ENCODE measurements at regions not wholly inside any gene's neighbourhood (a gene's known extent, or its start where the extent isn't known, plus 50 kb on each side); places are given as distances from the start of the nearest gene placed in this dataset.

DNA sequence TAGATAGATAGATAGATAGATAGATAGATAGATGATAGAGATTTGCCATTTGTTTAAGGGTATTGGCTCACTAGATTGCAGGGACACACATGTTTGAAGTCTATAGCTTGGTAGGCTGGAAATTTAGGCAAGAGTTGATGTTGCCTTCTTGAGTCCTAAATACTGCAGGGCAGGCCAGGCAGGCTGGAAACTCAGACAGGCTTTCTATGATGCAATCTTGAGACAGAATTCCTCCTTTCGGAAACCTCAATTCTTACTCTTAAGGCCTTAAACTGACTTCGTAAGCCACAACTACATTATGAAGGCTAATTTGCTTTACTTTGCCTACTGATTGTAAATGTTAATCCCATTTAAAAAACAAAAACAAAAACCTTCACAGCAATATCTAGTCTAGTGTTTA, 322.9 kb upstream of the AKR1E2 start:
- Histone ChIP-seq H3K4me3 (no peak overlapping the region), H3K4me1 (peaks cover 4 to 25% (median 13%) of the 10 kb centered on the region in 9 donors), H3K27me3 (no peaks in the 10 kb centered on the region), H3K27ac (no peak overlapping the region), H3K36me3 (no peaks in the 10 kb centered on the region), H3K9me3 (no peaks in the 10 kb centered on the region)
- no peak for ATAC-seq
- TF ChIP-seq, protein P1, sequence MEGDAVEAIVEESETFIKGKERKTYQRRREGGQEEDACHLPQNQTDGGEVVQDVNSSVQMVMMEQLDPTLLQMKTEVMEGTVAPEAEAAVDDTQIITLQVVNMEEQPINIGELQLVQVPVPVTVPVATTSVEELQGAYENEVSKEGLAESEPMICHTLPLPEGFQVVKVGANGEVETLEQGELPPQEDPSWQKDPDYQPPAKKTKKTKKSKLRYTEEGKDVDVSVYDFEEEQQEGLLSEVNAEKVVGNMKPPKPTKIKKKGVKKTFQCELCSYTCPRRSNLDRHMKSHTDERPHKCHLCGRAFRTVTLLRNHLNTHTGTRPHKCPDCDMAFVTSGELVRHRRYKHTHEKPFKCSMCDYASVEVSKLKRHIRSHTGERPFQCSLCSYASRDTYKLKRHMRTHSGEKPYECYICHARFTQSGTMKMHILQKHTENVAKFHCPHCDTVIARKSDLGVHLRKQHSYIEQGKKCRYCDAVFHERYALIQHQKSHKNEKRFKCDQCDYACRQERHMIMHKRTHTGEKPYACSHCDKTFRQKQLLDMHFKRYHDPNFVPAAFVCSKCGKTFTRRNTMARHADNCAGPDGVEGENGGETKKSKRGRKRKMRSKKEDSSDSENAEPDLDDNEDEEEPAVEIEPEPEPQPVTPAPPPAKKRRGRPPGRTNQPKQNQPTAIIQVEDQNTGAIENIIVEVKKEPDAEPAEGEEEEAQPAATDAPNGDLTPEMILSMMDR (IDR thresholded peaks at IDR 0.05): no peak
- no peak for DNase-seq
- intact Hi-C loops (cut with DNase I): loop anchor here in 1 of 10 donors (10.0 kb wide), 1 partner anchor 262 kb away; no protein-coding TSS in a partner anchor
- whole genome bisulfite sequencing, 2 donors: 91 to 97% methylated on average over 2 of the region's 2 CpGs

DNA sequence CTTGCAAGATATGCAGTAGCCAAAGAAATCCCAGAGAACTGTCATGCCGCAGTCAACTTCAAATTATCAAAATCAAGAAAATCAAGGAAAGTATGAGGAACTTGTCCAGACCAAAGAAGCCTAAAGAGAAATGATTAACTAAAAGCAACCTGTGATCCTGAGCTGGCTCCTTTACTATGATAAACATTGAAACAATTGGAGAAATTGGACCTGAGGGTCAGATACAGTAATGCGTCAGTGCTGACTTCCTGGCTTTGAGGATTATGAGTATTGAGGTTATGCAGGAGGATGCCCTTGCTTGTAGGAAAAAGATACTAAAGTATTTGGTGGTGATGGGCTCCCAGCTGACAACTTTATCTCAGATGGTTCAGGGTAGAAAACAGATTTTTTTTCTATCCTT, 324.7 kb upstream of the AKR1E2 start:
- H3K4me1 ChIP-seq: peaks cover 5 to 26% (median 14%) of the 10 kb centered on the region in 9 donors
- intact Hi-C loops (cut with DNase I): loop anchor here in 1 of 10 donors (10.0 kb wide), 1 partner anchor 263 kb away; no protein-coding TSS in a partner anchor
- H3K36me3 ChIP-seq: no peaks in the 10 kb centered on the region
- H3K27me3 ChIP-seq: no peaks in the 10 kb centered on the region
- no peak for DNase-seq
- 87 to 91% methylated on average over 2 of the region's 2 CpGs for WGBS, 2 donors
- TF ChIP-seq, protein P1 (IDR thresholded peaks at IDR 0.05): no peak
- no peak for ATAC-seq
- no peaks in the 10 kb centered on the region for H3K9me3 ChIP-seq
- no peak overlapping the region for H3K4me3 ChIP-seq
- no peak overlapping the region for H3K27ac ChIP-seq

DNA sequence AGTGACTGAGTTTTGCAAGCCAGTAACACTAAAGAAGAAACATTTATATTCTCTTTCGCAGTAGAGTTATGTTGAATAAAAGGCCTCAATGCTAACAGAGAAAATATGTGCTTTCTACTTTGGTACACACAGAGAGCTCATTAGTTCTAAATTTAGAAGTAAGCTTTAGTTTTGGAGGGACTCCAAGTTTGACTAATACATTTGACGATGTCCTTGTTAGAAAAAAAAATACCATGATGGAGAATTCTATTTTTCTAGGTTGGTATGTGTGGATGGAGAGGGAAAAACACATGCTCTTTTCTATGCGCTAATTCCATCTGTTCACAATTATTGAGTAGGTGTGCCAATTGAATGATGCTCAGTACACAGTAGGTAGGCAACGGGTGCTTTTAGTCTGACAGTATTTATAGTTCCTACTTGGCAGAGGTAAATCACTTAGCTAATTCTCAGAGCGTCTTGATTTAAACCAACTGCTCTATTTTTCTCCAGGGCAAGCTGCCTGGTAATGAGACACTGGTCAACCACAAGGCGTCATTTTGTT, 327.2 kb upstream of the AKR1E2 start:
- peak overlapping the region; percentile 14 to 90 (median 78) for H3K27ac ChIP-seq
- H3K27me3 ChIP-seq: no peaks in the 10 kb centered on the region
- DNase-seq (peak in 1 of 2 donors; percentile 23), ATAC-seq (peak; percentile 77 to 93 (median 90))
- 11 to 19% methylated on average over 6 of the region's 6 CpGs for WGBS, 2 donors
- H3K4me1 ChIP-seq: peaks cover 5 to 24% (median 14%) of the 10 kb centered on the region in 9 donors
- H3K36me3 ChIP-seq: no peaks in the 10 kb centered on the region
- no peak overlapping the region for H3K4me3 ChIP-seq
- TF ChIP-seq, protein P1 (IDR thresholded peaks at IDR 0.05): no peak
- intact Hi-C loops (cut with DNase I): loop anchor here in 1 of 10 donors (10.0 kb wide), 1 partner anchor 154 kb away; no protein-coding TSS in a partner anchor
- no peaks in the 10 kb centered on the region for H3K9me3 ChIP-seq

DNA sequence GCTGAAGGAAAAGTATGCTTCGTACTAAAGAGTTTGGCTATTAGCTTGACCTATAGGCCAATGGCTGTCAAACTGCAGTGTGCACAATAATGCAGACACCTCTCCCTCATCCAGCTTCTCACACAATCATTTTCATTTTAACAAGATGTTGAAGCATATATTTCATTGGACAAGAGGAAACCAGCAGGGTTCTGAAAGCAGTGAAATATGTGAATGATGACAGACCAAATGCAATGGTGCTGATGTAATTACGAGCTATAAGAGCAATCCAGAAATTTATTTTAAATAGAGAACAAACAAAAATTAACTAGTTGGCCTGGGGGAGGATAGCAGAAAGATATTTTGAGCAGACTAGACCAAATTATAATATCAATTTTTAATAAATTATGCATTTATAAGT, 331.5 kb upstream of the AKR1E2 start:
- 92 to 95% methylated on average over 2 of the region's 2 CpGs for WGBS, 2 donors
- no peak for DNase-seq
- intact Hi-C loops (cut with DNase I): loop anchor here in 1 of 10 donors (10.0 kb wide), 1 partner anchor 150 kb away; no protein-coding TSS in a partner anchor

More for the DNA sequence above, 331.5 kb upstream of the AKR1E2 start:
- Histone ChIP-seq H3K27ac (no peak overlapping the region), H3K4me3 (no peak overlapping the region), H3K9me3 (peaks cover 0 to 10% (median 0%) of the 10 kb centered on the region in 11 donors), H3K4me1 (peaks cover 5 to 19% (median 14%) of the 10 kb centered on the region in 9 donors), H3K27me3 (no peaks in the 10 kb centered on the region), H3K36me3 (no peaks in the 10 kb centered on the region)
- ATAC-seq: no peak
- TF ChIP-seq, protein P1 (IDR thresholded peaks at IDR 0.05): no peak
